ENCODE measurements at regions not wholly inside any gene's neighbourhood (a gene's known extent, or its start where the extent isn't known, plus 50 kb on each side); places are given as distances from the start of the nearest gene placed in this dataset.

GRCh38 chr15:60226924-60227323 lies 170.9 kb downstream of the ANXA2 start:
- Histone ChIP-seq H3K36me3 (no peaks in the 10 kb centered on the region), H3K4me1 (no peaks in the 10 kb centered on the region), H3K27ac (no peak overlapping the region), H3K27me3 (no peaks in the 10 kb centered on the region), H3K9me3 (no peaks in the 10 kb centered on the region), H3K4me3 (replicated peaks in 1 of 3) (no peak overlapping the region)
- intact Hi-C loops (cut with DNase I), result no loop called here
- no peak for DNase-seq
- TF ChIP-seq CTCF (IDR thresholded peaks at IDR 0.05) (no peak), POLR2A (IDR thresholded peaks at IDR 0.05) (no peak)
- WGBS, 2 donors, result 75 to 77% methylated on average over 7 of the region's 7 CpGs

GRCh38 chr15:60228101-60228500 lies 169.7 kb downstream of the ANXA2 start:
- H3K9me3 ChIP-seq, result no peaks in the 10 kb centered on the region
- H3K4me3 ChIP-seq (replicated peaks in 1 of 3), result no peak overlapping the region
- intact Hi-C loops (cut with DNase I), result no loop called here
- no peaks in the 10 kb centered on the region for H3K27me3 ChIP-seq
- H3K27ac ChIP-seq, result no peak overlapping the region
- H3K4me1 ChIP-seq, result no peaks in the 10 kb centered on the region
- WGBS, 2 donors, result 77 to 80% methylated on average over 3 of the region's 3 CpGs
- no peak for DNase-seq
- no peak for TF ChIP-seq CTCF (IDR thresholded peaks at IDR 0.05)
- TF ChIP-seq POLR2A (IDR thresholded peaks at IDR 0.05), result no peak
- H3K36me3 ChIP-seq, result no peaks in the 10 kb centered on the region

- Histone ChIP-seq H3K36me3 (no peaks in the 10 kb centered on the region), H3K4me1 (no peaks in the 10 kb centered on the region), H3K9me3 (no peaks in the 10 kb centered on the region), H3K27ac (no peak overlapping the region), H3K27me3 (no peaks in the 10 kb centered on the region), H3K4me3 (replicated peaks in 1 of 3) (no peak overlapping the region)
- DNase-seq, result no peak
- 80 to 83% methylated on average over 2 of the region's 2 CpGs for WGBS, 2 donors
- TF ChIP-seq POLR2A (IDR thresholded peaks at IDR 0.05), result no peak
- TF ChIP-seq CTCF (IDR thresholded peaks at IDR 0.05), result no peak
- intact Hi-C loops (cut with DNase I), result no loop called here
Measured at GRCh38 chr15:60228619-60229018, 169.2 kb downstream of the ANXA2 start.

GRCh38 chr15:60235951-60236710 lies 161.7 kb downstream of the ANXA2 start:
- Histone ChIP-seq H3K9me3 (no peaks in the 10 kb centered on the region), H3K36me3 (no peaks in the 10 kb centered on the region), H3K27ac (no peak overlapping the region), H3K4me3 (replicated peaks in 1 of 3) (no peak overlapping the region), H3K4me1 (no peaks in the 10 kb centered on the region), H3K27me3 (no peaks in the 10 kb centered on the region)
- intact Hi-C loops (cut with DNase I), result no loop called here
- no peak for DNase-seq
- 64 to 70% methylated on average over 7 of the region's 7 CpGs for WGBS, 2 donors
- no peak for TF ChIP-seq POLR2A (IDR thresholded peaks at IDR 0.05)
- no peak for TF ChIP-seq CTCF (IDR thresholded peaks at IDR 0.05)

GRCh38 chr15:60237446-60237845 lies 160.3 kb downstream of the ANXA2 start:
- no peaks in the 10 kb centered on the region for H3K4me1 ChIP-seq
- no peak overlapping the region for H3K27ac ChIP-seq
- no peaks in the 10 kb centered on the region for H3K36me3 ChIP-seq
- intact Hi-C loops (cut with DNase I), result no loop called here
- H3K9me3 ChIP-seq, result no peaks in the 10 kb centered on the region
- no peaks in the 10 kb centered on the region for H3K27me3 ChIP-seq
- H3K4me3 ChIP-seq (replicated peaks in 1 of 3), result no peak overlapping the region
- 57 to 67% methylated on average over 7 to 8 of the region's 8 CpGs for WGBS, 2 donors
- TF ChIP-seq POLR2A (IDR thresholded peaks at IDR 0.05) (no peak), CTCF (IDR thresholded peaks at IDR 0.05) (no peak)
- DNase-seq, result no peak
